ENCODE measurements at regions not wholly inside any gene's neighbourhood (a gene's known extent, or its start where the extent isn't known, plus 50 kb on each side); places are given as distances from the start of the nearest gene placed in this dataset.
"Not testable (repeated sequence)": the region's sequence is repeated elsewhere in the genome, so short reads cannot be mapped to it uniquely, and the experiment has no call there.

- no peaks in the 10 kb centered on the region for H3K4me1 ChIP-seq
- H3K36me3 ChIP-seq: no peaks in the 10 kb centered on the region
- DNase-seq: no peak
- TF ChIP-seq, protein P1, sequence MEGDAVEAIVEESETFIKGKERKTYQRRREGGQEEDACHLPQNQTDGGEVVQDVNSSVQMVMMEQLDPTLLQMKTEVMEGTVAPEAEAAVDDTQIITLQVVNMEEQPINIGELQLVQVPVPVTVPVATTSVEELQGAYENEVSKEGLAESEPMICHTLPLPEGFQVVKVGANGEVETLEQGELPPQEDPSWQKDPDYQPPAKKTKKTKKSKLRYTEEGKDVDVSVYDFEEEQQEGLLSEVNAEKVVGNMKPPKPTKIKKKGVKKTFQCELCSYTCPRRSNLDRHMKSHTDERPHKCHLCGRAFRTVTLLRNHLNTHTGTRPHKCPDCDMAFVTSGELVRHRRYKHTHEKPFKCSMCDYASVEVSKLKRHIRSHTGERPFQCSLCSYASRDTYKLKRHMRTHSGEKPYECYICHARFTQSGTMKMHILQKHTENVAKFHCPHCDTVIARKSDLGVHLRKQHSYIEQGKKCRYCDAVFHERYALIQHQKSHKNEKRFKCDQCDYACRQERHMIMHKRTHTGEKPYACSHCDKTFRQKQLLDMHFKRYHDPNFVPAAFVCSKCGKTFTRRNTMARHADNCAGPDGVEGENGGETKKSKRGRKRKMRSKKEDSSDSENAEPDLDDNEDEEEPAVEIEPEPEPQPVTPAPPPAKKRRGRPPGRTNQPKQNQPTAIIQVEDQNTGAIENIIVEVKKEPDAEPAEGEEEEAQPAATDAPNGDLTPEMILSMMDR (IDR thresholded peaks at IDR 0.05; ENCODE audit: low read depth, low read length): no peak
- no peaks in the 10 kb centered on the region for H3K9me3 ChIP-seq
- no peaks in the 10 kb centered on the region for H3K27me3 ChIP-seq
- H3K4me3 ChIP-seq (ENCODE audit: low read depth, low read length): no peak overlapping the region
These were observed 279.5 kb downstream of the RND3 start for GRCh38 chr2:150207979-150208378.

- H3K4me3 ChIP-seq (ENCODE audit: low read depth, low read length): no peak overlapping the region
These were observed 283.0 kb downstream of the RND3 start for GRCh38 chr2:150204451-150204850.

GRCh38 chr2:150194816-150195215 is 292.7 kb downstream of the RND3 start:
- not testable (repeated sequence) for H3K9me3 ChIP-seq; H3K36me3 ChIP-seq; H3K27me3 ChIP-seq; DNase-seq; H3K4me1 ChIP-seq; H3K4me3 ChIP-seq (ENCODE audit: low read depth, low read length)

More at GRCh38 chr2:150204451-150204850, 283.0 kb downstream of the RND3 start:
- Histone ChIP-seq H3K27me3 (no peaks in the 10 kb centered on the region), H3K4me1 (no peaks in the 10 kb centered on the region), H3K36me3 (no peaks in the 10 kb centered on the region), H3K9me3 (no peaks in the 10 kb centered on the region)
- DNase-seq: no peak
- TF ChIP-seq, protein P1 (IDR thresholded peaks at IDR 0.05; ENCODE audit: low read depth, low read length): no peak

DNA sequence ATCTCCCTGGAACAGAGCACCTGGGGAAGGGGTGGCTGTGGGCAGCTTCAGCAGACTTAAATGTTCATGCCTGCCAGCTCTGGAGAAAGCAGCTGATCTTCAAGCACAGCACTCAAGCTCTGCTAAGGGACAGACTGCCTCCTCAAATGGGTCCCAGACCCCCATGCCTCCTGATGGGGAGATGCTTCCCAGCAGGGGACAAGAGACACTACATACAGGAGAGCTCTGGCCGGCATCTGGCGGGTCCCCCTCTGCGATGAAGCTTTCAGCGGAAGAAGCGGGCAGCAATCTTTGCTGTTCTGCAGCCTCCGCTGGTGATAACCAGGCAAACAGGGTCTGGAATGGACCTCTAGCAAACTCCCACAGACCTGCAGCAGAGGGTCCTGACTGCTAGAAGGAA is 294.8 kb downstream of the RND3 start:
- Histone ChIP-seq H3K9me3 (no peaks in the 10 kb centered on the region), H3K27me3 (no peaks in the 10 kb centered on the region)
- no peak for DNase-seq

DNA sequence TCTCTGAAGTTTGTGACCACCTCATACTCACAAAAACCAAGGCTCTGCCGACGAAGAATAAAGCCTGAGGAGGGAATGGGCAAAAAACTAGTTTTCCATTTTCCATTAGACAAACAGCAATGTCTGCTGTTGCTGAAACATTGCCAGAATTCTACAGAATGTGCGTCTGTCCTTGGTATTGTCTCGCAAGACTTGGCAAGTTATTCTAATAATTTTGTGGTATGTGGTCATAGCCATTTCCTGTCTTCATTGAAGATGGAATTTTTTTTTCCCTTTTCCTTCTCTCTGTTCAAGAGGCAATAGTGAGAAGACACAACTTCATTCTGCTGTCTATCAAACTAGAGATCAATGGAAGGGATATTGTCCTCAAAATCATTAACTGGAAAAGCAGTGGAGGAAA is 296.1 kb downstream of the RND3 start:
- DNase-seq: no peak
- TF ChIP-seq, protein P1 (IDR thresholded peaks at IDR 0.05; ENCODE audit: low read depth, low read length): no peak
- Histone ChIP-seq H3K36me3 (no peaks in the 10 kb centered on the region), H3K27me3 (no peaks in the 10 kb centered on the region), H3K4me3 (ENCODE audit: low read depth, low read length) (no peak overlapping the region), H3K4me1 (no peaks in the 10 kb centered on the region), H3K9me3 (no peaks in the 10 kb centered on the region)

More for the DNA sequence above, 294.8 kb downstream of the RND3 start:
- Histone ChIP-seq H3K36me3 (no peaks in the 10 kb centered on the region), H3K4me3 (ENCODE audit: low read depth, low read length) (no peak overlapping the region), H3K4me1 (no peaks in the 10 kb centered on the region)
- TF ChIP-seq, protein P1 (IDR thresholded peaks at IDR 0.05; ENCODE audit: low read depth, low read length): no peak

- TF ChIP-seq, protein P1 (IDR thresholded peaks at IDR 0.05; ENCODE audit: low read depth, low read length): no peak
- Histone ChIP-seq H3K36me3 (no peaks in the 10 kb centered on the region), H3K4me3 (ENCODE audit: low read depth, low read length) (no peak overlapping the region), H3K9me3 (no peaks in the 10 kb centered on the region), H3K27me3 (no peaks in the 10 kb centered on the region), H3K4me1 (no peaks in the 10 kb centered on the region)
- no peak for DNase-seq
These were observed 296.9 kb downstream of the RND3 start for GRCh38 chr2:150190546-150190945.

GRCh38 chr2:150188800-150189199 is 298.7 kb downstream of the RND3 start:
- Histone ChIP-seq H3K4me3 (ENCODE audit: low read depth, low read length) (no peak overlapping the region), H3K9me3 (no peaks in the 10 kb centered on the region), H3K27me3 (no peaks in the 10 kb centered on the region), H3K4me1 (no peaks in the 10 kb centered on the region), H3K36me3 (no peaks in the 10 kb centered on the region)
- DNase-seq: no peak
- TF ChIP-seq, protein P1 (IDR thresholded peaks at IDR 0.05; ENCODE audit: low read depth, low read length): no peak

Data from BE2C (cell line).